Ammon's horn (tissue), 1 donor: ENCODE measurements at regions not wholly inside any gene's neighbourhood (a gene's known extent, or its start where the extent isn't known, plus 50 kb on each side); places are given as distances from the start of the nearest gene placed in this dataset.
"Not testable (repeated sequence)": the region's sequence is repeated elsewhere in the genome, so short reads cannot be mapped to it uniquely, and the experiment has no call there.

Source experiments
- DNase-seq: peaks from one replicate; pipeline ENCODE4 v3.0.0-alpha.2; 2016; ENCODE audit warnings: low spot score

GRCh38 chr15:47887241-47887800, 170.0 kb downstream of the SEMA6D start:
- DNase-seq = no peak

GRCh38 chr15:47888385-47889100, 171.2 kb downstream of the SEMA6D start:
- no peak for DNase-seq

DNA sequence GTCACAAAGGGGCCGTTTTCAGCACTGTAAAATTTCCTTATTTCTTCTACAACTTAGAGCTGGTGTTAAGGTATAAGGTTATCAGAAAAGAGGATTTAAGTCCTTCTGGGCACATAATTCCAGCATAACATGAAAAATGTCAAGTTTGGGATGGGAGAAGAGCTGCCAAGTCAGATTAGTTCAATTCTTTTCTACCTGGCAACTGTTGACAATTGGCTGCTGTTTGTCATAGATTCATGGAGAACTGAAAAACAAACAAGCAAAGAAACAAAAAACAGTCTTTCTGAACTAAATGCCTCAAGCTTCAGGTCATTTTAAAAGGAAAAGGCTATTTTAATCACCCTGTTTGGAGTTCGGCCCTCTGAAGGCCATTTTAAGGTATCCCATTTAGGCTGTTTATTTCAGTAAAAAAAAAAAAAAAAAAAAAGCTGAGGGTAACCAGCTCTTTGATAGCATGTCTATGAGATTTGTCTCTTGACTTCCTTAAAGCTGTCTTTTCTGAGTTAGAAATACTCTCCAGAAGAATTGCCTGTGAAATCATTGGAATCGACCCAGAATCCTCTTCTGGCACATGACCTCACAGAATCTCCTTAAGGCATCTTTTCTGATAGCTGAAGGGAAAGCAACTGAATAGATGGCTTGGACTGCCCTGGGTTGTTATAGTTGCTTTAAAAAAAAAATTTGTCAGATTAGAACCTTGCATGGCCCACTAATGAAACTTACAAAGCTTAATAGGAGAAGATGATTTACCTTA, 173.3 kb downstream of the SEMA6D start:
- DNase-seq = no peak

DNA sequence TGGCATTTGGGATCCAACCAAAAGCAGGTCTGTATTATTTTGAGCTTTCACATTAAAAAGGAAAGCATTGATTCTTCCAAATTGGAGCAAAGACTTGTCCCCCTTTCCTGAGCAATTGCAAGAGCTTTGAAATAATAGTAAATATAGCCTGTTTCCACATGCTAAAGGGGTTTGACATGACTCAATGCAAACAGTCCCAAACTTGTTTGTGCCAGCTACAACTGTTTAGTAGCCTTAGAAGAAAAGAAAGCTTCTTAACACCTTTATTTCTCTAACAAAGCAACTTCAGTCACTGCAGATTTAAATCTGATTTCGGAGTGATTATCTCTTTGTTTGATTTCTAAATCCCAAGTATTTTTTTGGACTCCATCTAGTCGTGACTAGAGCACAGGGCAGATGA, 180.2 kb downstream of the SEMA6D start:
- DNase-seq = no peak

GRCh38 chr15:47900751-47901150, 183.4 kb downstream of the SEMA6D start:
- no peak for DNase-seq

- DNase-seq = no peak
These were observed 186.1 kb downstream of the SEMA6D start for GRCh38 chr15:47903368-47903767.

DNA sequence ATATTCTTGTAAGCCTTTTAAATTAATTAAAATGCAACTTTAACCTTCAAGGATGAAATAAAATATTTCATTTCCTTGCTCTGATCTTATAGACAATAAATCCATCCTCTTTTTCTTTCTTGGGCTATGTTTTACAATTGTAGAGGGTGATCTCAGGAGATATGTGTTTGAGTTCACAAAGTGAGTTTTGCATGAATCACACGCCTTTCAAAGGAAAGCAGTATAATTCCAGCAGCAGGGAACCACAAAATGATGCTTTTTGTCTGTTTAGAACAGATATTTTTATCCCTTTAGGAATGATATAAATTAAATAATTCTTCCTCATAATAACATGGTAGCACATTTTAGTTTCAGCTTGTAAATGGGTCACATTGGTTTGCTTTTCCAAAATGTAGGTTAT, 191.2 kb downstream of the SEMA6D start:
- no peak for DNase-seq

DNA sequence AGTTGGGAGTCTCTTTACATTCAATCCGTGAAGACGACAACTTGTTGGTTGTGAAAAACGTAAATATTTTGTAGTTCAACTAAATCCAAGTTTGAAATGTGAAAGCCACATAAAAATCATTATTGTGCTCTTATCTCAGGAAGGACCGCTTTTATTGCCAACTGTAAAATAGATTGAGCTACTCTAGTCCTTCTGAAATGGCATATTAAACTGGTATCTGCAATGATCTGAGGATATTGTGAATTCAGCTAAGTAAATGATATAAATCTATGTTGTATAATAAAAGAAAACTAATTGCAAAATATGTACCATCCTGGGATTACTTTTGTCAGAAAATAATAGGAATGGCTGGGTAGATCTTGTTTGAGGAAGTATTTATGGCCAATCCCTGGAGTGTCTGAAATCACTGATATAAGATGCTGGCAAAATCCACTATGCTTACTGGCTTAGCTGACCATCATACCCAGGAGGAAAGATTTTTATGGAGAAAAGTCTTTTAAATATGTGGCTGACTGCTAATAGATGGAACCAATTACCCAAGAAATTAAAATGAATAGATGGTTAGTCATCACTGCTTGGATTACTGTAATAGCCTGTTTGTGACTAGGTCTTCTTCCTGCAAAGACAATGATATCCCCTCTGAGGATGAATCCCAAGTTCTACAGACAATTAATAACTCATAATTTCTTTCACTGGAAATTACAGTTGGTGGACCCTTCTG, 191.8 kb downstream of the SEMA6D start:
- DNase-seq = no peak

DNA sequence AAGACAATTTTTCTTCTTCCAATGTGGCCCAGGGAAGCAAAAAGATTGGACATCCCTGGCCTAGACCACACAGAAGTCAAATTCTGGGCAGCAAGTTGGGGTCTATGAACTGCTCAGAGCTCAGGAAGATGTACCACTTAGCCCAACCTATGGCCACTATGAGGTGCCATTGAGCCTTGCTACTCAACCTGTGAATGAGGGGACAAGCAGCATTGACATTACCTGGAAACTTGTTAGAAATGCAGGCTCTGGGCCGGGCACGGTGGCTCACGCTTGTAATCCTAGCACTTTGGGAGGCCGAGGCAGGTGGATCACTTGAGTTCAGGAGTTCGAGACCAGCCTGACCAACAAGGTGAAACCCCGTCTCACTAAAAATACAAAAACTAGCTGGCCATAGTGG, 195.6 kb downstream of the SEMA6D start:
- DNase-seq = not testable (repeated sequence)

GRCh38 chr15:47917881-47918280, 200.6 kb downstream of the SEMA6D start:
- no peak for DNase-seq

DNA sequence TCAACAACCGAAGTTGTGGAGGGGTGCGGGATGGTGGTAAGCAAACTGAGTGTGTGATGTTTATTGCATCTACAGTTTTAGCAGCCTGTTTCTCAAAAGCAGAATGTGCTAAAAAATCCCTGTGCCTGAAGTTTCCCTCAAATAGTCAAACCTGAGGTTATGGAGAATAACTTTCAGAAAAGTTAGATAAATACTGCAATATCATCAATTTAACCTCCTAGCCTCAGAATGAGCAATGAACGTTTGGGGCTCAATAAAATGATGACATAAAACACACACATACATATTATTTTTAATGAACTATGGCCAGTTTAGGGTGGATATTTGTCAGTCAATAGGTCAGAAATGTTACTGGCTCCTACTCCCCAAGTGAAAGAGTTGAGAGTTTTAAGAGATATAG, 201.6 kb downstream of the SEMA6D start:
- DNase-seq = no peak

GRCh38 chr15:47924381-47924780, 196.4 kb upstream of the SLC24A5 start:
- DNase-seq = no peak

DNA sequence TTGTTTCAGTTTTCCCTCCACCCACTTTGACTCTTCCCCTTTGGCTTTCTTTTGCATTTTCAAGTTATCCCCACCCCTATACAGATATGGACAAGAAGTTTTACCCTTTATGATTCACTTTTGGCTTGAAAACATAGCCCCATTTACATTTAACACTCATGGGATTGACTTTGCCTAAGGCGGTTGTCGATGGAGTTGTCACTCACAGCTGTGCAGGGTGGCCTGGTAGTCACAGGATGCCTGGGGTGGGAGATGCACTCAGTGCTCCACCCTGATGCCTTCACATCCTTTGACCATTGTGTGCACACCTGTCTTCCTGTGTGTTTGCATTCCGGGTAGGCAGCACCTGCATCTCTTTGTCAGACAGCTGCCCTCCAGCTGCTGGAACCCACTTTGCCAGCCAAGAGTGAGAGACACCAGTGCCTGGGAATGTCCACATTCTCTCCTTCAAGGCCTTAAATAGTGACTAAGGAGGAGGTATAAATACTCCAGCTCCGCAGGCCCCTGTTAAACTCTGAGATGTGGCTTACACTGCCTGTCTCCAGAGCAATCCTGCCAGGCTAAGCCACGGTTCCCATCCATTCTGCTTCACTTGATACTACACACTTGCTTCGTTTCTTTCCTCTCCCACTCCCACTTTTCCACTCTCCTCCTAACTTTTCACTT, 191.5 kb upstream of the SLC24A5 start:
- no peak for DNase-seq

- DNase-seq = no peak
These were observed 188.5 kb upstream of the SLC24A5 start for GRCh38 chr15:47932261-47932660.

GRCh38 chr15:47932951-47933641, 187.7 kb upstream of the SLC24A5 start:
- DNase-seq = no peak

- no peak for DNase-seq
These were observed 186.9 kb upstream of the SLC24A5 start for GRCh38 chr15:47933865-47934264.

GRCh38 chr15:47934342-47934741, 186.4 kb upstream of the SLC24A5 start:
- no peak for DNase-seq

GRCh38 chr15:47937834-47938233, 183.0 kb upstream of the SLC24A5 start:
- DNase-seq = no peak

DNA sequence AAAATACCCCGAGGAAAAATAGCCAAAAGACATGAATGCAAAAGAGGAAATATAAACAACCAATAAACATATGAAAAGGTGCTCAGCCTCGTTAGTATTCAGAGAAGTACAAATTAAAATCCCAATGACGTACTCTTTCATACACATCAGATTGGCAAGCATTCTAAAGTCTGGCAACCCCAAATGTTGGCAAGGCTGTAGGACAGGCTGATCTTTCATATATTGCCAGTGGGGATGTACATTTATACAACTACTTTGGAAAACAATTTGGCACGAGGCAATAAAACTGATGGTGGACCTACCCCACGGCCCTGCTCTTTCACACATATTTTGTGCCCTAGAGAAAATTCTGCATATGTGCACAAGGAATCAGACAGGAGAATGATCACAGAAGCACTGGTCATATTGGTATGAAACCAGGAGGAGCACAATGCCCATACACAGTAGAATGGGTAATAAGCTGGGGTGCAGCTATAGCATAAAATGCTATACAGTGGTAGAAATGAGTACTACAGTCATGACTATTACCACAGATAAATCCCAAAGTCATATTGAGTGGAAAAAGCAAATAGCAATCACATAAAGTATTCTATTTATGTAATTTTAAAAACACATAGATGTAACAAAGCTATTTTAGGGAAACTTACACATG, 176.0 kb upstream of the SLC24A5 start:
- DNase-seq = no peak

DNA sequence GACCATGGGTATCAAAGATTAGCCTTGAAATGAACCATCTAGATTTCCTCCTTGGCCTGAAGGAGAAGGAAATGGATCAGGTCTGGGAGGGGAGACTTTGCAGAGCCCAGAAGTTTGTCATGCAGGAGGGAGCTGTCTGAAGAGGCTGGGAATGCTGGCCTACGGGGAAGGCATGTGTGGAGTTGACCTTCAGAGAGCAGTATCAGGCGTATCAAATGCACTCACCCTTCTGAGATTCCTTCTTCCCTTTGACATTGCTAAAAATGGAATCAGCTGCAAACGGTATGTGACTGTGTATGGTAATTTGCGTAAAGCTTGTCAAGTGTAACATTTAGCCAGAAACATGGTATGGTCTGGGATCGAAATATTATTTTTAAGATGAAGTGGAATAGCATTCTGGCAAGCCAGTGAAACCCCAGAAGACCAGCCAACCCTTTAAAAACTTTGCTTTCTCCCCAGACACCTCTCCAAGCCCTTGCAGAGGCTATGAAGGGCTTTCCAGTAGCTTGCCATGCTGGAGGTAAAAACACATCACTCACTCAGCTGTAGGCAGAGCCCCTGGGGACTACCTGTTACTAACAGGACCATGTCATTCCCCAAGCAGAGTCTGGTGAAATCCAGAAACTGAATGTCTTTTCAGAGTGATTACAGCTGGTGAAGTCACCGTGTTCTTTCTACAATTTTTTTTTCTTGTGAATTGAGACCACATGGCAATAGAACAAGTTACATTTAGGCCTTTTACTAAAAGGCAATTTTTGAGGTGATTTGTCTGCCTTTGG, 174.7 kb upstream of the SLC24A5 start:
- no peak for DNase-seq
